Gastroesophageal sphincter (tissue), 4 donors: ENCODE measurements at regions not wholly inside any gene's neighbourhood (a gene's known extent, or its start where the extent isn't known, plus 50 kb on each side); places are given as distances from the start of the nearest gene placed in this dataset.

Source experiments
- ATAC-seq: fragments of 150-250 bp; one replicate; pipeline ENCODE4 v1.9.1; 2016; ENCODE audit warnings: mild to moderate bottlenecking, moderate library complexity
- H3K27ac ChIP-seq, 4 donors: fragments of 200-600 bp; sonication (generic) in 3 of 4; 1 replicate in 3 of 4; 2 replicates in 1 of 4; pipeline ENCODE4 v1.5.1; 2016 to 2019
- H3K27me3 ChIP-seq: fragments of 200-600 bp; sonication (generic); one replicate; pipeline ENCODE4 v1.5.1; 2019
- H3K36me3 ChIP-seq, 2 donors: fragments of 200-600 bp; sonication (generic); one replicate each; pipeline ENCODE4 v1.5.1; 2019; ENCODE audit warnings: control low read depth in 1 of 2
- H3K4me1 ChIP-seq, 3 donors: fragments of 200-600 bp; sonication (generic); 1 replicate in 2 of 3; 2 replicates in 1 of 3; pipeline ENCODE4 v1.5.1; 2016 to 2019; ENCODE audit warnings: control low read depth in 2 of 3
- H3K4me3 ChIP-seq, 2 donors: fragments of 200-600 bp; sonication (generic); one replicate each; pipeline ENCODE4 v1.5.1; 2019; ENCODE audit warnings: mild to moderate bottlenecking in 1 of 2, moderate library complexity in 1 of 2
- H3K9me3 ChIP-seq, 3 donors: fragments of 200-600 bp; sonication (generic); one replicate each; pipeline ENCODE4 v1.5.1; 2017 to 2019; ENCODE audit warnings: control low read depth in 2 of 3
- CTCF ChIP-seq, 4 experiments: fragments of 200-600 bp in 2 of 4; fragments of 450-650 bp in 2 of 4; sonication (generic) in 1 of 4; IDR thresholded peaks; one replicate each; pipeline ENCODE4 v1.5.1; 2017 to 2019; ENCODE audit warnings: antibody characterized with exemption in 4 of 4, mild to moderate bottlenecking in 2 of 4, moderate library complexity in 2 of 4
- EP300 ChIP-seq: sonication (generic); formaldehyde crosslinking; IDR thresholded peaks from one replicate; pipeline ENCODE4 v1.6.1; 2017; ENCODE audit warnings: antibody characterized with exemption, mild to moderate bottlenecking
- POLR2A ChIP-seq, 2 donors: fragments of 450-650 bp; IDR thresholded peaks; one replicate each; pipeline ENCODE4 v1.6.1; 2017; ENCODE audit warnings: antibody characterized with exemption in 2 of 2, mild to moderate bottlenecking in 2 of 2, moderate library complexity in 1 of 2
- POLR2AphosphoS5 ChIP-seq: sonication (generic); formaldehyde crosslinking; IDR thresholded peaks from one replicate; pipeline ENCODE4 v1.6.1; 2017; ENCODE audit warnings: antibody characterized with exemption
- WGBS, 2 donors: methylation state at CpG; one replicate each; pipeline ENCODE4 v1.1.5; 2018; ENCODE audit warnings: low coverage in 1 of 2; 5-methylcytosine and 5-hydroxymethylcytosine counted together

GRCh38 chr18:3367491-3368091 lies 82.4 kb upstream of the TGIF1 start:
- Histone ChIP-seq H3K4me1 (no peaks in the 10 kb centered on the region), H3K36me3 (no peaks in the 10 kb centered on the region), H3K27ac (no peak overlapping the region), H3K27me3 (no peaks in the 10 kb centered on the region), H3K9me3 (no peaks in the 10 kb centered on the region), H3K4me3 (no peak overlapping the region)
- WGBS, 2 donors: 50 to 66% methylated on average over 4 of the region's 5 CpGs
- TF ChIP-seq POLR2A (IDR thresholded peaks at IDR 0.05) (no peak), CTCF (IDR thresholded peaks at IDR 0.05) (no peak), EP300 (no peak), POLR2AphosphoS5 (no peak)
- ATAC-seq: no peak

- H3K4me1 ChIP-seq: no peaks in the 10 kb centered on the region
- H3K27me3 ChIP-seq: no peaks in the 10 kb centered on the region
- H3K27ac ChIP-seq: no peak overlapping the region
- no peak overlapping the region for H3K4me3 ChIP-seq
- H3K9me3 ChIP-seq: no peaks in the 10 kb centered on the region
- WGBS, 2 donors: 29 to 78% methylated on average over 1 of the region's 1 CpG
- ATAC-seq: no peak
- H3K36me3 ChIP-seq: no peaks in the 10 kb centered on the region
- TF ChIP-seq CTCF (IDR thresholded peaks at IDR 0.05) (no peak), EP300 (no peak), POLR2AphosphoS5 (no peak), POLR2A (IDR thresholded peaks at IDR 0.05) (no peak)
Measured at GRCh38 chr18:3368193-3368592, 81.8 kb upstream of the TGIF1 start.

GRCh38 chr18:3379685-3380084 lies 70.3 kb upstream of the TGIF1 start:
- Histone ChIP-seq H3K27me3 (no peaks in the 10 kb centered on the region), H3K27ac (no peak overlapping the region), H3K4me3 (no peak overlapping the region), H3K9me3 (no peaks in the 10 kb centered on the region), H3K4me1 (no peaks in the 10 kb centered on the region), H3K36me3 (no peaks in the 10 kb centered on the region)
- ATAC-seq: no peak
- WGBS, 2 donors: 86 to 100% methylated on average over 2 of the region's 2 CpGs
- TF ChIP-seq POLR2AphosphoS5: no peak
- no peak for TF ChIP-seq POLR2A (IDR thresholded peaks at IDR 0.05)
- TF ChIP-seq CTCF (IDR thresholded peaks at IDR 0.05): no peak
- TF ChIP-seq EP300: no peak

GRCh38 chr18:3380384-3380961 lies 69.5 kb upstream of the TGIF1 start:
- Histone ChIP-seq H3K27ac (no peak overlapping the region), H3K27me3 (no peaks in the 10 kb centered on the region), H3K4me1 (no peaks in the 10 kb centered on the region), H3K4me3 (no peak overlapping the region), H3K9me3 (no peaks in the 10 kb centered on the region), H3K36me3 (no peaks in the 10 kb centered on the region)
- TF ChIP-seq EP300 (no peak), CTCF (IDR thresholded peaks at IDR 0.05) (no peak), POLR2AphosphoS5 (no peak)
- 48 to 65% methylated on average over 3 to 6 of the region's 10 CpGs for WGBS, 2 donors
- ATAC-seq: peak; percentile 39

GRCh38 chr18:3383381-3383915 lies 66.5 kb upstream of the TGIF1 start:
- no peak for TF ChIP-seq EP300
- no peak for TF ChIP-seq POLR2A (IDR thresholded peaks at IDR 0.05)
- WGBS, 2 donors: 56% methylated on average over 5 of the region's 5 CpGs
- Histone ChIP-seq H3K9me3 (no peaks in the 10 kb centered on the region), H3K4me1 (no peaks in the 10 kb centered on the region), H3K27me3 (no peaks in the 10 kb centered on the region), H3K4me3 (no peak overlapping the region), H3K27ac (no peak overlapping the region), H3K36me3 (no peaks in the 10 kb centered on the region)
- no peak for ATAC-seq
